Mesodermal cell (in vitro differentiated cells): ENCODE measurements at regions not wholly inside any gene's neighbourhood (a gene's known extent, or its start where the extent isn't known, plus 50 kb on each side); places are given as distances from the start of the nearest gene placed in this dataset.

Source experiments
- H3K27ac ChIP-seq: 2 replicates; pipeline ENCODE4 v1.7.0; 2013; ENCODE audit warnings: mild to moderate bottlenecking, low read depth, low read length, moderate library complexity; ENCODE audit not compliant: severe bottlenecking
- H3K36me3 ChIP-seq: 2 replicates; pipeline ENCODE4 v1.7.1; 2013; ENCODE audit warnings: mild to moderate bottlenecking, low read length, moderate library complexity; ENCODE audit not compliant: control insufficient read depth, insufficient read depth
- H3K4me1 ChIP-seq: one replicate; pipeline ENCODE4 v1.7.1; 2013; ENCODE audit warnings: mild to moderate bottlenecking, low read length; ENCODE audit not compliant: insufficient read depth, control insufficient read depth, poor library complexity, severe bottlenecking
- H3K4me3 ChIP-seq: 2 replicates; pipeline ENCODE4 v1.7.0; 2013; ENCODE audit warnings: low read length, control low read depth, mild to moderate bottlenecking; ENCODE audit not compliant: insufficient read depth, poor library complexity, severe bottlenecking; ENCODE audit errors: extremely low read depth
- H3K9me3 ChIP-seq: 2 replicates; pipeline ENCODE4 v1.7.1; 2013; ENCODE audit warnings: mild to moderate bottlenecking, low read length, moderate library complexity; ENCODE audit not compliant: control insufficient read depth
- WGBS, 2 experiments: methylation state at CpG; one replicate each; pipeline ENCODE4 v1.1.5; 2013; ENCODE audit warnings: missing lambda C conversion rate in 2 of 2; ENCODE audit not compliant: insufficient coverage in 2 of 2; 5-methylcytosine and 5-hydroxymethylcytosine counted together

GRCh38 chr6:140485740-140486449 lies 1111.4 kb upstream of the CITED2 start:
- 100% methylated on average over 2 of the region's 6 CpGs; no CpG with 5 or more reads in 1 of the 2 experiments for WGBS, 2 experiments
- Histone ChIP-seq H3K4me3 (no peak overlapping the region), H3K36me3 (no peaks in the 10 kb centered on the region), H3K9me3 (no peaks in the 10 kb centered on the region), H3K27ac (no peak overlapping the region), H3K4me1 (no peaks in the 10 kb centered on the region)

GRCh38 chr6:140480852-140481251 lies 1106.4 kb upstream of the CITED2 start:
- Histone ChIP-seq H3K27ac (no peak overlapping the region), H3K9me3 (peaks cover 6% of the 10 kb centered on the region), H3K36me3 (no peaks in the 10 kb centered on the region), H3K4me1 (no peaks in the 10 kb centered on the region), H3K4me3 (no peak overlapping the region)
- 93 to 97% methylated on average over 2 of the region's 2 CpGs for WGBS, 2 experiments

- no peaks in the 10 kb centered on the region for H3K4me1 ChIP-seq
- no peaks in the 10 kb centered on the region for H3K36me3 ChIP-seq
- no peak overlapping the region for H3K27ac ChIP-seq
- H3K9me3 ChIP-seq, result peaks cover 6% of the 10 kb centered on the region
- 100% methylated on average over 1 of the region's 3 CpGs; no CpG with 5 or more reads in 1 of the 2 experiments for WGBS, 2 experiments
- H3K4me3 ChIP-seq, result no peak overlapping the region
Measured at GRCh38 chr6:140478631-140479030, 1104.2 kb upstream of the CITED2 start.

- peaks cover 6% of the 10 kb centered on the region for H3K9me3 ChIP-seq
- 100% methylated on average over 1 of the region's 2 CpGs; no CpG with 5 or more reads in 1 of the 2 experiments for WGBS, 2 experiments
- H3K4me3 ChIP-seq, result no peak overlapping the region
- no peaks in the 10 kb centered on the region for H3K36me3 ChIP-seq
- no peaks in the 10 kb centered on the region for H3K4me1 ChIP-seq
- no peak overlapping the region for H3K27ac ChIP-seq
Measured at GRCh38 chr6:140475086-140475485, 1100.6 kb upstream of the CITED2 start.

- Histone ChIP-seq H3K27ac (no peak overlapping the region), H3K4me3 (no peak overlapping the region)
- no CpG with 5 or more reads among the region's 3 CpGs for WGBS, 2 experiments
Measured at GRCh38 chr6:140464720-140465119, 1090.3 kb upstream of the CITED2 start.

GRCh38 chr6:140463312-140463710 lies 1088.9 kb upstream of the CITED2 start:
- H3K27ac ChIP-seq, result no peak overlapping the region
- no peaks in the 10 kb centered on the region for H3K36me3 ChIP-seq
- H3K4me3 ChIP-seq, result no peak overlapping the region
- H3K4me1 ChIP-seq, result no peaks in the 10 kb centered on the region
- WGBS, 2 experiments, result 100% methylated on average over 1 of the region's 2 CpGs; no CpG with 5 or more reads in 1 of the 2 experiments
- peaks cover 2% of the 10 kb centered on the region for H3K9me3 ChIP-seq

More at GRCh38 chr6:140464720-140465119, 1090.3 kb upstream of the CITED2 start:
- H3K36me3 ChIP-seq, result no peaks in the 10 kb centered on the region
- H3K4me1 ChIP-seq, result no peaks in the 10 kb centered on the region
- H3K9me3 ChIP-seq, result peaks cover 2% of the 10 kb centered on the region

- 50 to 93% methylated on average over 1 to 2 of the region's 3 CpGs for WGBS, 2 experiments
- no peaks in the 10 kb centered on the region for H3K4me1 ChIP-seq
- no peak overlapping the region for H3K27ac ChIP-seq
- peaks cover 2% of the 10 kb centered on the region for H3K9me3 ChIP-seq
- no peak overlapping the region for H3K4me3 ChIP-seq
- no peaks in the 10 kb centered on the region for H3K36me3 ChIP-seq
Measured at GRCh38 chr6:140462453-140463311, 1088.2 kb upstream of the CITED2 start.

- H3K4me1 ChIP-seq, result no peaks in the 10 kb centered on the region
- H3K9me3 ChIP-seq, result peaks cover 2% of the 10 kb centered on the region
- no peak overlapping the region for H3K4me3 ChIP-seq
- no peaks in the 10 kb centered on the region for H3K36me3 ChIP-seq
- no peak overlapping the region for H3K27ac ChIP-seq
Measured at GRCh38 chr6:140462076-140462452, 1087.6 kb upstream of the CITED2 start.

GRCh38 chr6:140460267-140460666 lies 1085.8 kb upstream of the CITED2 start:
- Histone ChIP-seq H3K4me3 (no peak overlapping the region), H3K4me1 (no peaks in the 10 kb centered on the region), H3K27ac (no peak overlapping the region), H3K9me3 (no peaks in the 10 kb centered on the region), H3K36me3 (no peaks in the 10 kb centered on the region)
- 100% methylated on average over 1 of the region's 1 CpG for WGBS, 2 experiments

GRCh38 chr6:140459209-140459608 lies 1084.8 kb upstream of the CITED2 start:
- WGBS, 2 experiments, result no CpG with 5 or more reads among the region's 2 CpGs
- H3K4me3 ChIP-seq, result no peak overlapping the region
- H3K9me3 ChIP-seq, result no peaks in the 10 kb centered on the region
- H3K27ac ChIP-seq, result no peak overlapping the region
- H3K36me3 ChIP-seq, result no peaks in the 10 kb centered on the region
- H3K4me1 ChIP-seq, result no peaks in the 10 kb centered on the region

GRCh38 chr6:140446241-140446640 lies 1071.8 kb upstream of the CITED2 start:
- Histone ChIP-seq H3K4me3 (no peak overlapping the region), H3K27ac (no peak overlapping the region), H3K36me3 (no peaks in the 10 kb centered on the region), H3K4me1 (peaks cover 7% of the 10 kb centered on the region), H3K9me3 (no peaks in the 10 kb centered on the region)
